SU-DHL-6 (cell line): ENCODE measurements at regions not wholly inside any gene's neighbourhood (a gene's known extent, or its start where the extent isn't known, plus 50 kb on each side); places are given as distances from the start of the nearest gene placed in this dataset.
"Not testable (repeated sequence)": the region's sequence is repeated elsewhere in the genome, so short reads cannot be mapped to it uniquely, and the experiment has no call there.

Experiments
- H2AFZ ChIP-seq: fragments of 200-600 bp; sonication (generic); 2 replicates; pipeline ENCODE4 v1.6.1; 2014; ENCODE audit warnings: low read depth, mild to moderate bottlenecking, moderate library complexity, mixed read lengths, antibody characterized with exemption, low read length; ENCODE audit not compliant: severe bottlenecking
- H3F3A ChIP-seq: fragments of 200-600 bp; shearing (Covaris generic); 2 replicates; pipeline ENCODE4 v1.6.0; 2016; ENCODE audit warnings: antibody characterized with exemption, mild to moderate bottlenecking; ENCODE audit not compliant: insufficient read depth
- H3K27ac ChIP-seq: fragments of 200-600 bp; sonication (generic); 2 replicates; pipeline ENCODE4 v1.5.1; 2016; ENCODE audit warnings: low read depth, mild to moderate bottlenecking, low read length, moderate library complexity, mixed read lengths
- H3K27me3 ChIP-seq: fragments of 200-600 bp; sonication (generic), shearing (Covaris generic); 2 replicates; pipeline ENCODE4 v1.6.0; 2014; ENCODE audit warnings: mild to moderate bottlenecking, low read length
- H3K36me3 ChIP-seq: fragments of 200-600 bp; sonication (generic); 2 replicates; pipeline ENCODE4 v1.6.1; 2014; ENCODE audit warnings: mild to moderate bottlenecking, low read length, mixed read lengths
- H3K4me2 ChIP-seq: fragments of 300-600, 200-600 bp; shearing (Covaris generic), sonication (generic); 2 replicates; pipeline ENCODE4 v1.6.0; 2014; ENCODE audit warnings: low read length, low read depth, mild to moderate bottlenecking; ENCODE audit not compliant: poor library complexity, severe bottlenecking
- H3K4me3 ChIP-seq: fragments of 200-600 bp; sonication (generic); 2 replicates; pipeline ENCODE4 v1.5.1; 2014; ENCODE audit warnings: antibody characterized with exemption, low read length, mild to moderate bottlenecking, mixed read lengths; ENCODE audit not compliant: insufficient read depth, poor library complexity, severe bottlenecking
- H3K79me2 ChIP-seq: fragments of 200-600 bp; sonication (generic); 2 replicates; pipeline ENCODE4 v1.6.1; 2014; ENCODE audit warnings: mild to moderate bottlenecking, low read length, moderate library complexity; ENCODE audit not compliant: insufficient read depth
- H3K9ac ChIP-seq: fragments of 200-600 bp; sonication (generic); 2 replicates; pipeline ENCODE4 v1.7.0; 2014; ENCODE audit warnings: mild to moderate bottlenecking, low read length
- H3K9me2 ChIP-seq: fragments of 200-600 bp; sonication (generic); replicated peaks from 2 replicates; pipeline ENCODE4 v1.6.1; 2014; ENCODE audit warnings: low read length; ENCODE audit not compliant: insufficient read depth
- H3K9me3 ChIP-seq: fragments of 200-600 bp; sonication (generic); 2 replicates; pipeline ENCODE4 v1.6.1; 2014; ENCODE audit warnings: low read length, mixed read lengths; ENCODE audit not compliant: insufficient read depth
- H4K20me1 ChIP-seq: fragments of 200-600 bp; sonication (generic); 2 replicates; pipeline ENCODE4 v1.6.1; 2014; ENCODE audit warnings: low read depth, mild to moderate bottlenecking, antibody characterized with exemption, low read length, moderate library complexity, mixed read lengths
- EZH2phosphoT487 ChIP-seq: fragments of 200-600 bp; sonication (generic), shearing (Covaris generic); conservative IDR thresholded peaks from 2 replicates; pipeline ENCODE4 v1.6.1; 2018; ENCODE audit warnings: mild to moderate bottlenecking, antibody characterized with exemption, low read length, moderate library complexity, mixed read lengths
- TF ChIP-seq, protein P1 (sequence below): fragments of 200-600 bp; sonication (generic); IDR thresholded peaks from one replicate; pipeline ENCODE4 v1.5.1; 2017; ENCODE audit warnings: antibody characterized with exemption, mild to moderate bottlenecking, low read length, moderate library complexity; ENCODE audit not compliant: insufficient read depth, poor library complexity, severe bottlenecking

DNA sequence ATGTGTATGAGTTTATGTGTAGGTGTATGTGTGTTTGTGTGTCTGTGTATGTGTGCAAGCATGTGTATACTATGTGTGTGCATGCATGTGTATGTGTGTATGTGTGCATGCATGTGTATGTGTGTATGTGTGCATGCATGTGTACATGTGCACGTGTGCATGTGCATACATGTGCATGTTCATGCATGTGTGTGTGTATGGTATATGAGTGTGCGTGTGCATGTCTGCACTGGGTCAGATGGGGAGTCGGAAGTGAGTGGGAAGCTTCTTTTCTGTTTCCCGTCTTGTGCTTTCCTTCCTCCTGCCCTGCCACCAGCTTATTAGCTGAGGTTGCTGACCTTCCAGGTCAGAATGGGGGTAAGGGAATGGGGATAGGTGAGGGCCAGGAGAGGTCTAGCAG, 174.7 kb downstream of the MAP2K4 start:
- no peaks in the 10 kb centered on the region for H3K79me2 ChIP-seq
- no peak overlapping the region for H3K4me2 ChIP-seq
- TF ChIP-seq, protein P1, sequence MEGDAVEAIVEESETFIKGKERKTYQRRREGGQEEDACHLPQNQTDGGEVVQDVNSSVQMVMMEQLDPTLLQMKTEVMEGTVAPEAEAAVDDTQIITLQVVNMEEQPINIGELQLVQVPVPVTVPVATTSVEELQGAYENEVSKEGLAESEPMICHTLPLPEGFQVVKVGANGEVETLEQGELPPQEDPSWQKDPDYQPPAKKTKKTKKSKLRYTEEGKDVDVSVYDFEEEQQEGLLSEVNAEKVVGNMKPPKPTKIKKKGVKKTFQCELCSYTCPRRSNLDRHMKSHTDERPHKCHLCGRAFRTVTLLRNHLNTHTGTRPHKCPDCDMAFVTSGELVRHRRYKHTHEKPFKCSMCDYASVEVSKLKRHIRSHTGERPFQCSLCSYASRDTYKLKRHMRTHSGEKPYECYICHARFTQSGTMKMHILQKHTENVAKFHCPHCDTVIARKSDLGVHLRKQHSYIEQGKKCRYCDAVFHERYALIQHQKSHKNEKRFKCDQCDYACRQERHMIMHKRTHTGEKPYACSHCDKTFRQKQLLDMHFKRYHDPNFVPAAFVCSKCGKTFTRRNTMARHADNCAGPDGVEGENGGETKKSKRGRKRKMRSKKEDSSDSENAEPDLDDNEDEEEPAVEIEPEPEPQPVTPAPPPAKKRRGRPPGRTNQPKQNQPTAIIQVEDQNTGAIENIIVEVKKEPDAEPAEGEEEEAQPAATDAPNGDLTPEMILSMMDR, result no peak
- TF ChIP-seq EZH2phosphoT487, result no peak
- no peak overlapping the region for H3K27ac ChIP-seq
- H2AFZ ChIP-seq, result no peak overlapping the region
- H4K20me1 ChIP-seq, result no peaks in the 10 kb centered on the region
- H3K9me2 ChIP-seq, result no peaks in the 10 kb centered on the region
- H3K27me3 ChIP-seq, result no peaks in the 10 kb centered on the region; the same call in 1 of the 2 replicates
- H3K9ac ChIP-seq, result no peak overlapping the region
- no peaks in the 10 kb centered on the region for H3K36me3 ChIP-seq
- H3K4me3 ChIP-seq, result no peak overlapping the region
- no peaks in the 10 kb centered on the region for H3F3A ChIP-seq
- no peaks in the 10 kb centered on the region for H3K9me3 ChIP-seq

DNA sequence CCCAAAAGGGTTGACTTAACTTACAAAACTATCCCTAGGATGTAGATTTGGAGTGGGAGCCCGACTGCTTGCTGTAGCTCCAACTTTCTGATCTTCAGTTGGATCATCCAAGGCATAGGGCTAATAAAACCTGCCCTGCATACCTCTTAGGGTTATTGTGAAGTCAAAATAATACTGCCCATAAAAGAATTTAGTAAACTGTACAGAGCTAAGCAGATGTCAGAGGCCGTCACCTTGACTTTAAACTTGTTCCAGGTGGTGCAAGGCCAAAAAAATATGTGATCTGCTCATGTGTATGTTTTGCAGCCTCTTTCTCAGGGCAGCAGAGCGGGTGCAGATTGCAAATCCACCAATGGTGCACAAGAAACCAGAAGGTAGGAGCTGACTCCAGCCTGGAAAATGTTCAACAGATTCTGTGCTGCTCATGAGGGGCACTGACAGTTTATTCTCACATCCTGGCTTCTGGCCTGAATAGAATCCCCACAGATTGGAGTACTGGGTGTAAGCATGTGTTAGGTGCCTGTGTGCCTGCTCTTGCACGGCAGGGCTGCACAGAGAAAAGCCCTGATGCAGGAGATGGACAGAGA, 180.7 kb downstream of the MAP2K4 start:
- Histone ChIP-seq H3K79me2 (no peaks in the 10 kb centered on the region), H3K9ac (no peak overlapping the region), H3K27ac (no peak overlapping the region), H3K4me3 (no peak overlapping the region), H2AFZ (no peak overlapping the region), H4K20me1 (no peaks in the 10 kb centered on the region), H3K36me3 (no peaks in the 10 kb centered on the region), H3K9me2 (no peaks in the 10 kb centered on the region), H3K4me2 (no peak overlapping the region), H3K9me3 (no peaks in the 10 kb centered on the region), H3F3A (no peaks in the 10 kb centered on the region), H3K27me3 (no peaks in the 10 kb centered on the region)
- TF ChIP-seq, protein P1, result no peak
- TF ChIP-seq EZH2phosphoT487, result no peak

DNA sequence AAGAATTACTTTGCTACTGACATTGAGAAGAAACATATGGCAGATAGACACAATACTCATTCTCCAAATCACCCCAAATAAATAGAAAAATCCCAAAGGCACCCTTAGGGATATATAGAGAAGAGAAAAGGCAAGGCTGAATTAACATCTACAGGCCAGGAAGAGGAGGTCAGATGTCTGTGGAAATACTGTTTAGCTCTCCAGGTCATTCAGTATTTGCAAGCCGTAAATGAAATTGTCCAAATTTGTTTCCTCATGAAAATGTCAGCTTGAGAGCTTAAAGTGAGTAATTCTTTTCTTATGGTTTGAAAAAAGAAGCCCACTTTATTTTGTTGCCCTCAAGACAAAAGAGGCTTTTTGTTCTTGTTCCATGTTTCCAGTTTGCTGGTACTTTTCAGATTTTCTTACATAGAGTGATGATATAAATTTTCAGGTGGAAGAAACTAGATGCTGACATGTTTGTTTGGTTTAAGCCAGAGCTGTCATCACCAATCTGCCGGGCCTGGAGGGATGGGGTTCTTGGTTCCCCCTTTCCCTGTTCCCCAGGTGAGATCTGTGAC, 189.0 kb downstream of the MAP2K4 start:
- Histone ChIP-seq H3K36me3 (no peaks in the 10 kb centered on the region), H3K27me3 (0 out of 2 replicates have a peak, but pooled peaks cover 2% of the 10 kb centered on the region), H3K9me2 (no peaks in the 10 kb centered on the region), H3K9ac (no peak overlapping the region), H3K79me2 (no peaks in the 10 kb centered on the region), H3K27ac (no peak overlapping the region), H3K4me3 (no peak overlapping the region), H4K20me1 (no peaks in the 10 kb centered on the region), H3F3A (no peaks in the 10 kb centered on the region), H3K9me3 (no peaks in the 10 kb centered on the region), H3K4me2 (no peak overlapping the region), H2AFZ (no peak overlapping the region)
- TF ChIP-seq, protein P1, result no peak
- TF ChIP-seq EZH2phosphoT487, result no peak

DNA sequence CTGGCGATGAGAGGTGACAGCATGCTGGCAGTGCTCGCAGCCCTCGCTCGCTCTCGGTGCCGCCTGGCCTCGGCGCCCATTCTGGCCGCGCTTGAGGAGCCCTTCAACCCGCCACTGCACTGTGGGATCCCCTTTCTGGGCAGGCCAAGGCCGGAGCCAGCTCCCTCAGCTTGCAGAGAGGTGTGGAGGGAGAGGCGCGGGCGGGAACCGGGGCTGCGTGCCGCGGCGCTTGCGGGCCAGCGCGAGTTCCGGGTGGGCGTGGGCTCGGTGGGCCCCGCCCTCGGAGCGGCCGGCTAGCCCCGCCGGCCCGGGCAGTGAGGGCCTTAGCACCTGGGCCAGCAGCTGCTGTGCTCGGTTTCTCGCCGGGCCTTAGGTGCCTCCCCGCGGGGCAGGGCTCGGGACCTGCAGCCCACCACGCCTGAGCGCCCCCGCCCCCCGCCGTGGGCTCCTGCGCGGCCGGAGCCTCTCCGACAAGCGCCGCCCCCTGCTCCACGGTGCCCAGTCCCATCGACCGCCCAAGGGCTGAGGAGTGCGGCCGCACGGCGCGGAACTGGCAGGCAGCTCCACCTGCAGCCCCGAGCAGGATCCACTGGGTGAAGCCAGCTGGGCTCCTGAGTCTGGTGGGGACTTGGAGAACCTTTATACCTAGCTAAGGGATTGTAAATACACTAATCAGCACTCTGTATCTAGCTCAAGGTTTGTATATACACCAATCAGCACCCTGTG, 200.2 kb downstream of the MAP2K4 start:
- not testable (repeated sequence) for H2AFZ ChIP-seq, H3K9me2 ChIP-seq, H3K9ac ChIP-seq, H3K4me3 ChIP-seq, H3K79me2 ChIP-seq, H3K36me3 ChIP-seq, H3K27ac ChIP-seq, H3K4me2 ChIP-seq, H3K9me3 ChIP-seq, H3K27me3 ChIP-seq, H3F3A ChIP-seq, H4K20me1 ChIP-seq
